GM13976 (cell line): ENCODE measurements at regions not wholly inside any gene's neighbourhood (a gene's known extent, or its start where the extent isn't known, plus 50 kb on each side); places are given as distances from the start of the nearest gene placed in this dataset.

ENCODE experiments used
- DNase-seq: peaks from one replicate; pipeline ENCODE4 v3.0.0; 2012; ENCODE audit warnings: low spot score
- in situ Hi-C: fragments of 300-500 bp; cut with MboI; formaldehyde crosslinking; loops from one replicate; pipeline ENCODE4 v1.12.0; 2022; ENCODE audit warnings: low sequenced_read_pairs, mixed read lengths, inconsistent platforms; ENCODE audit not compliant: unreplicated experiment
- TF ChIP-seq, protein P1 (sequence below): IDR thresholded peaks from 2 replicates; pipeline ENCODE4 v1.5.1; 2012; ENCODE audit warnings: borderline replicate concordance, mild to moderate bottlenecking; ENCODE audit not compliant: insufficient read depth; ENCODE audit errors: extremely low read depth, missing control alignments, control extremely low read depth

- TF ChIP-seq, protein P1, sequence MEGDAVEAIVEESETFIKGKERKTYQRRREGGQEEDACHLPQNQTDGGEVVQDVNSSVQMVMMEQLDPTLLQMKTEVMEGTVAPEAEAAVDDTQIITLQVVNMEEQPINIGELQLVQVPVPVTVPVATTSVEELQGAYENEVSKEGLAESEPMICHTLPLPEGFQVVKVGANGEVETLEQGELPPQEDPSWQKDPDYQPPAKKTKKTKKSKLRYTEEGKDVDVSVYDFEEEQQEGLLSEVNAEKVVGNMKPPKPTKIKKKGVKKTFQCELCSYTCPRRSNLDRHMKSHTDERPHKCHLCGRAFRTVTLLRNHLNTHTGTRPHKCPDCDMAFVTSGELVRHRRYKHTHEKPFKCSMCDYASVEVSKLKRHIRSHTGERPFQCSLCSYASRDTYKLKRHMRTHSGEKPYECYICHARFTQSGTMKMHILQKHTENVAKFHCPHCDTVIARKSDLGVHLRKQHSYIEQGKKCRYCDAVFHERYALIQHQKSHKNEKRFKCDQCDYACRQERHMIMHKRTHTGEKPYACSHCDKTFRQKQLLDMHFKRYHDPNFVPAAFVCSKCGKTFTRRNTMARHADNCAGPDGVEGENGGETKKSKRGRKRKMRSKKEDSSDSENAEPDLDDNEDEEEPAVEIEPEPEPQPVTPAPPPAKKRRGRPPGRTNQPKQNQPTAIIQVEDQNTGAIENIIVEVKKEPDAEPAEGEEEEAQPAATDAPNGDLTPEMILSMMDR = no peak
- DNase-seq = no peak
- in situ Hi-C loops = no loop called here
These were observed 56.3 kb upstream of the NCKAP5 start for GRCh38 chr2:133624551-133624950.

- in situ Hi-C loops = no loop called here
- TF ChIP-seq, protein P1 = no peak
- DNase-seq = no peak
These were observed 59.5 kb upstream of the NCKAP5 start for GRCh38 chr2:133627741-133628140.

DNA sequence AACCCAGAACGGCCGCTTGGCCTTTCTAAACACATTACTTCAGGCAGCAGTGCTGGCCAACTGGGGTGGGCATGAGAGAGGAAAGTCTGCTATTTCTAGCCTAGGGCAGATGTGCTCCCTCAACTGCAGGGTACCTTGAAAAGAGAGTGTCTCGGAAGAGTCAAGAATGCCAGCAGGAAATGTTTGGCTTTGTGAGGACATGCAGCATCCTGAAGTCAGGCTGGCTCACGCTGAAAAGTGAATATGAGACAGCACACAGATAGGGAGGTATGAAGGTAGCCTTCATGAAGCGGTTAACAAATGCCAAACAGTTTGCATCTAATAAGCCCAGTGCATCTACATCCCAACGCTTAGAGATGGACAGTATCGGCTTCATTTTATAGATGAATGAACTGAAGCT lies 65.0 kb upstream of the NCKAP5 start:
- in situ Hi-C loops = no loop called here
- no peak for DNase-seq
- TF ChIP-seq, protein P1 = no peak

DNA sequence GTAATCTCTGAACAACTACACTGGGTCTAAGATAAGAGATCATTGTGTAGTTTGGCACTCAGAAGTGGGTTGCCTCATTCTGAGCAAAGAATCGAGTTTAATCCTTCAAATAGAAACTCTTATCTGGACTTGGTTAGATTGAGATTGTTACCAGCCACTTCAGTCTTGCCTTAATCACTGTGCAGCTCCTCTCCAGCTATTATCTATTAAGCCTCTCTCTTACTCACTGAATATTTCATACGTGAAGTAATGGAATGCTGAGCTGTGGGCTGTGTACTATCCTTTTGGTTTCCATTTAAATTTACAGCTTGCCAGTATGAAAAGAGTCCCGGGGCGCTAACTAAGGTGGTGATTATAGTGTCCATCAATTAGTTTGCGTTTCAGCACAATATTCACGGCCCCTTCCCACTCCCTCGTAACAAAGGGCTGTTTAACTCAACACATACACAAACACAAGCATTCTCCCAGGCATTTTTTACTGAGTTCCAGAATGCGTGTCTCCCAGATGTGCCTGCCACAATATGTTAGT lies 65.7 kb upstream of the NCKAP5 start:
- in situ Hi-C loops = no loop called here
- DNase-seq = no peak
- TF ChIP-seq, protein P1 = no peak

DNA sequence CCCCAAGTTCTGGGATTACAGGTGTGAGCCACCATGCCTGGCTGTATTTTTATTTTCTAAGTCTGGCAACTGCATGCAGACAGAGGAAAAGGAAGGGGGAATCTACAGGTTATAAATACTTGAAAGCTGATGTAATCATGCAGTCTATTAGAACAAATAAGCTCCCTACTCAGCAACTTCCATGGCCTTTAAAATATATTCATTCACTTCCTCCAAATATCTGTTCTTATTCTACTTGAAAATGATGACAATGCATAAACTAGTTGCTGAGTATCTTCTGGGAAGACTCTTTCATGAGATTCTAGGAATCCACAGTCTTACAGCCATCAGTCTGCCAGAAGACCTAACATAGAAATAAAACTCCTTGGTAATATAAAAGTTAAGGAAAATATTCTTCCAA lies 66.9 kb upstream of the NCKAP5 start:
- TF ChIP-seq, protein P1 = no peak
- DNase-seq = no peak
- in situ Hi-C loops = no loop called here

- TF ChIP-seq, protein P1 = no peak
- in situ Hi-C loops = no loop called here
- no peak for DNase-seq
These were observed 68.0 kb upstream of the NCKAP5 start for GRCh38 chr2:133636287-133636686.

DNA sequence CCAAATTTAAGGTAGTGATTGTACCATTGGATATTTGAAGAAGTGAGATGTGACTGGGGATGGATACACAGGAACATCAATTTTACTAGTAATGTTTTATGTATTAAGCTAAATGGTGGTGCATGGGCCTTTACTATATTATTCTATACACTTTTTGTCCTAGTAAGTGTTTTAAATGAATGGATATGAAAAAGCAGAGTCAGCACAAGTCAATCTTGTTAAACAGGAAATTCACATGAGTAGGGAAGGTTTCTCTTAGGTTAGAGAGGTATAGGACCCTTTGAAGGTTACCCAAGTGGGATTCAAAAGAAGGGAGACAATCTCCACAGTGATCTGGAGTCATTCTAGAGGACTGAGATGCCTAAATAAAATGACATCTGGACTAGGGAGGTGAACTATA lies 71.8 kb upstream of the NCKAP5 start:
- no peak for DNase-seq
- in situ Hi-C loops = no loop called here
- TF ChIP-seq, protein P1 = no peak
